HFFc6 (cell line): ENCODE measurements at regions not wholly inside any gene's neighbourhood (a gene's known extent, or its start where the extent isn't known, plus 50 kb on each side); places are given as distances from the start of the nearest gene placed in this dataset.

Source experiments
- DNase-seq: peaks from one replicate; pipeline ENCODE4 v3.0.0-alpha.2; 2018
- H3K27ac Mint-ChIP-seq: 2 replicates; pipeline ENCODE4 v1.8.0; 2020; ENCODE audit warnings: mild to moderate bottlenecking, mixed read lengths
- H3K27me3 Mint-ChIP-seq: 2 replicates; pipeline ENCODE4 v1.8.0; 2021; ENCODE audit warnings: mild to moderate bottlenecking, moderate library complexity, mixed read lengths; ENCODE audit not compliant: insufficient read depth
- H3K36me3 Mint-ChIP-seq: 2 replicates; pipeline ENCODE4 v1.8.0; 2021; ENCODE audit warnings: low read depth, mixed read lengths
- H3K4me1 Mint-ChIP-seq: 2 replicates; pipeline ENCODE4 v1.8.0; 2020; ENCODE audit warnings: low read depth, mixed read lengths
- H3K4me3 Mint-ChIP-seq: 2 replicates; pipeline ENCODE4 v1.8.0; 2020; ENCODE audit warnings: mild to moderate bottlenecking, moderate library complexity, mixed read lengths
- H3K9me3 Mint-ChIP-seq: 2 replicates; pipeline ENCODE4 v1.8.0; 2020; ENCODE audit warnings: mild to moderate bottlenecking, mixed read lengths
- TF ChIP-seq, protein P1 (sequence below): fragments of 200-600 bp; sonication (generic); IDR thresholded peaks from 2 replicates; pipeline ENCODE4 v1.5.0; 2021; ENCODE audit warnings: antibody characterized with exemption, mild to moderate bottlenecking

DNA sequence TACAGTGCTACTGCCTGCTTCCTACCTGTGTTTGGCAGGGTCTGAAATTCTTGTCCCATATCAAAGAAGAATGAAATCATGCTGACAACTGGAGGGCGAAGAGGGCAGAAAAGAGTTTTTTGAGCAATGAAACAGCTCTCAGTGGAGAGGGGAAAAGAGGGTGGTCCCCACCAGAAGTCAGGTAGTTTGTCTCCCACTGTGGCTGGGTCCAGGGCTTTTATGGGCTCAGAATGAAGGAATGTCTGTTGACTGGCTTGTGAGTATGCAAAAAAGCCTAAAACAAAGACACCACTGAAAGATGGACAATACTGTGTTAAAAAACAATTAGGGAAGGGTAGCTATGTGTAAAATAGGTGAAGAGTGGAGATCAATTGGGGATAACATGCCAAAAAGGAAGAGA, 115.0 kb downstream of the ADAM29 start:
- no peak for DNase-seq
- Mint-ChIP-seq H3K27ac (no peak overlapping the region), H3K27me3 (no peaks in the 10 kb centered on the region), H3K36me3 (no peaks in the 10 kb centered on the region), H3K4me3 (no peak overlapping the region), H3K4me1 (no peaks in the 10 kb centered on the region), H3K9me3 (peaks cover 54% of the 10 kb centered on the region)
- TF ChIP-seq, protein P1, sequence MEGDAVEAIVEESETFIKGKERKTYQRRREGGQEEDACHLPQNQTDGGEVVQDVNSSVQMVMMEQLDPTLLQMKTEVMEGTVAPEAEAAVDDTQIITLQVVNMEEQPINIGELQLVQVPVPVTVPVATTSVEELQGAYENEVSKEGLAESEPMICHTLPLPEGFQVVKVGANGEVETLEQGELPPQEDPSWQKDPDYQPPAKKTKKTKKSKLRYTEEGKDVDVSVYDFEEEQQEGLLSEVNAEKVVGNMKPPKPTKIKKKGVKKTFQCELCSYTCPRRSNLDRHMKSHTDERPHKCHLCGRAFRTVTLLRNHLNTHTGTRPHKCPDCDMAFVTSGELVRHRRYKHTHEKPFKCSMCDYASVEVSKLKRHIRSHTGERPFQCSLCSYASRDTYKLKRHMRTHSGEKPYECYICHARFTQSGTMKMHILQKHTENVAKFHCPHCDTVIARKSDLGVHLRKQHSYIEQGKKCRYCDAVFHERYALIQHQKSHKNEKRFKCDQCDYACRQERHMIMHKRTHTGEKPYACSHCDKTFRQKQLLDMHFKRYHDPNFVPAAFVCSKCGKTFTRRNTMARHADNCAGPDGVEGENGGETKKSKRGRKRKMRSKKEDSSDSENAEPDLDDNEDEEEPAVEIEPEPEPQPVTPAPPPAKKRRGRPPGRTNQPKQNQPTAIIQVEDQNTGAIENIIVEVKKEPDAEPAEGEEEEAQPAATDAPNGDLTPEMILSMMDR, result no peak

DNA sequence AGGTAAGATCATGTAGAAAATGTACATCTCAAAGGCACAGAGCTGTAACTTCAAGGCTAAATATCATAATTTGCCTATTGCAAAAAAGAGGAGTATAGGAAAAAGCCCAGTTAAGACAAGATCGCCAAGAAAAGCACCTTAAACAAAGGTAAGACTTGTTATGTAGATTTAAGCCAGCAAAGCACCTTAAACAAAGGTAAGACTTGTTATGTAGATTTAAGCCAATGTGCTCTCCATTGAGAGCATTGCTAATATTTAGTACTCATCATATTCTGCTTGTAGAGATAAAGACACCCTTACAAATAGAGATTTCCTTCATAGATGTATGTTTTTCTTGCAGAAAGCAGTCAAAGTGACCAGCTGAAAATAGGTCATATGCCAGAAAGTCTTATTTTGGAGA, 115.8 kb downstream of the ADAM29 start:
- Mint-ChIP-seq H3K27ac (no peak overlapping the region), H3K4me1 (no peaks in the 10 kb centered on the region), H3K9me3 (peaks cover 45% of the 10 kb centered on the region), H3K27me3 (no peaks in the 10 kb centered on the region), H3K36me3 (no peaks in the 10 kb centered on the region), H3K4me3 (no peak overlapping the region)
- TF ChIP-seq, protein P1, result no peak
- no peak for DNase-seq

GRCh38 chr4:175034986-175035705, 117.0 kb downstream of the ADAM29 start:
- H3K4me1 Mint-ChIP-seq, result no peaks in the 10 kb centered on the region
- DNase-seq, result no peak
- TF ChIP-seq, protein P1, result no peak
- H3K27ac Mint-ChIP-seq, result no peak overlapping the region
- no peaks in the 10 kb centered on the region for H3K36me3 Mint-ChIP-seq
- peaks cover 38% of the 10 kb centered on the region for H3K9me3 Mint-ChIP-seq
- no peaks in the 10 kb centered on the region for H3K27me3 Mint-ChIP-seq
- no peak overlapping the region for H3K4me3 Mint-ChIP-seq

DNA sequence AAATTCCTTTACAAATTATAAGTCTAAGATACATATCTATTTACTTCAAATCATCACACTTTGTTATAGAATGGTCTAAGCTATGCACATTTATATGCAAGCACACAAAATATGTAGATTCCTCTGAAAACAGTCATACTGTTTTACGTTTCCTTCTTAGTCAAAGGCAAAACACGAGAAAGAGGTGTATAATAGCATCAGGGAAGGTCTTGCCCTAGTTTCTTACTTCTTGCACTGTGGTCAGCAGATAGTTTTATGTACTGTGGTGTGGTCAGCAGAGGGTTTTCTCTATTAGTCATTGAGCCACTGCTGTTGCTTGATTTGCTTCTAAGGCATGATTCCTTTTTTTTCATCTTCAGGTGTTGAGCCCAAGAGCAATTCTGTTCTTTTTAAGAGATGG, 117.7 kb downstream of the ADAM29 start:
- H3K27me3 Mint-ChIP-seq, result no peaks in the 10 kb centered on the region
- H3K4me1 Mint-ChIP-seq, result no peaks in the 10 kb centered on the region
- H3K4me3 Mint-ChIP-seq, result no peak overlapping the region
- H3K36me3 Mint-ChIP-seq, result no peaks in the 10 kb centered on the region
- H3K9me3 Mint-ChIP-seq, result peaks cover 37% of the 10 kb centered on the region
- TF ChIP-seq, protein P1, result no peak
- DNase-seq, result no peak
- no peak overlapping the region for H3K27ac Mint-ChIP-seq

GRCh38 chr4:175048111-175048784, 130.1 kb downstream of the ADAM29 start:
- Mint-ChIP-seq H3K4me3 (no peak overlapping the region), H3K27ac (no peak overlapping the region), H3K4me1 (no peaks in the 10 kb centered on the region), H3K27me3 (no peaks in the 10 kb centered on the region; the same call in 1 of the 2 replicates), H3K36me3 (no peaks in the 10 kb centered on the region), H3K9me3 (peaks cover 24% of the 10 kb centered on the region)
- no peak for DNase-seq
- TF ChIP-seq, protein P1, result no peak
